T-helper 17 cell (primary cell): ENCODE measurements at regions not wholly inside any gene's neighbourhood (a gene's known extent, or its start where the extent isn't known, plus 50 kb on each side); places are given as distances from the start of the nearest gene placed in this dataset.

Experiments used
- ATAC-seq: fragments of 150-1000 bp; cut with Tn5 transposase; 2 replicates; pipeline ENCODE4 v1.10.0; 2021; ENCODE audit warnings: mild to moderate bottlenecking, moderate library complexity
- DNase-seq, 3 donors: peaks; one replicate each; pipeline versions ENCODE4 v3.0.0 to v3.0.0-alpha.2; 2020 to 2021
- H3K9me3 ChIP-seq: one replicate; pipeline ENCODE4 v1.7.0; 2013; ENCODE audit warnings: low read length, mild to moderate bottlenecking; ENCODE audit not compliant: control insufficient read depth, poor library complexity, severe bottlenecking
- H3K27ac Mint-ChIP-seq: one replicate; pipeline ENCODE4 v1.8.0; 2022; ENCODE audit warnings: mild to moderate bottlenecking, moderate library complexity, mixed read lengths
- H3K27me3 Mint-ChIP-seq: one replicate; pipeline ENCODE4 v1.8.0; 2022; ENCODE audit warnings: mixed read lengths
- H3K36me3 Mint-ChIP-seq: one replicate; pipeline ENCODE4 v1.8.0; 2022; ENCODE audit warnings: low read depth, mixed read lengths
- H3K4me1 Mint-ChIP-seq: one replicate; pipeline ENCODE4 v1.8.0; 2022; ENCODE audit warnings: mild to moderate bottlenecking, mixed read lengths
- H3K4me3 Mint-ChIP-seq: one replicate; pipeline ENCODE4 v1.8.0; 2022; ENCODE audit warnings: mild to moderate bottlenecking, moderate library complexity, mixed read lengths

DNA sequence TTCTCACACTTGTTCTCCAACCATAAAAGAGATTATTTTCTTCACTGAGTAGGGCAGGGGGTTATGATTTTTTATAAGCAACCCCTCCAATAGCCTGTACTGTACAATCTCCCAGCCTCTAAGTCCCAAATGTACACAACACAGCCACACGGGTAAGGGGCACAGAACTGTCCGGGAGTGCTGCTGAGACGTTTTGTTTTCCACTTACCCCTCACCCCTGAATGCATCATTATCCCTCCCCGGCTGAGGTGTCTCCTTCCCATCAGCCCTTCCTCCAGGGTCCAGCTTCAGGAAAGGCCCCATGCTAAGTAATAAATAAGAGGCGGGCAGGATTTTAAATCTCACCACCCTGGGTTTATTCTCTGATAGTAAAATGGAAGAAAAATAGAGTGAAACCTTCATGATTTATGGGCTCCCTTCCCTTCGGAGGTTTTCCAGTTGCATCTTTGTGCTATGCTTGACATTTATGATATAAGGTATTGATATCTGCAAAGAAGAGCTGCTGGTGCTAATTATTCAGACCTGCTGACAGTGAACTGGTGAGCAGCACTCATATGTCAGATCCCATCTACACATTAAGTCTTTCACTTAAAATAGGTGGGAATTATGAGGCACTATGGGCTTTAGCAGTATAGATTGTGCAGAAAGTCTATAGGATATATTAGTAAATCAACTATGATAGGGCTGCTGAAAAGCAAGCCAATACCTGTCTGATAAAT, 67.2 kb upstream of the MEGF10 start:
- Mint-ChIP-seq H3K4me3 (no peak overlapping the region), H3K27ac (no peak overlapping the region), H3K27me3 (no peaks in the 10 kb centered on the region), H3K36me3 (peaks cover 5% of the 10 kb centered on the region), H3K4me1 (no peaks in the 10 kb centered on the region)
- ATAC-seq (no peak), DNase-seq (no peak)
- no peaks in the 10 kb centered on the region for H3K9me3 ChIP-seq

DNA sequence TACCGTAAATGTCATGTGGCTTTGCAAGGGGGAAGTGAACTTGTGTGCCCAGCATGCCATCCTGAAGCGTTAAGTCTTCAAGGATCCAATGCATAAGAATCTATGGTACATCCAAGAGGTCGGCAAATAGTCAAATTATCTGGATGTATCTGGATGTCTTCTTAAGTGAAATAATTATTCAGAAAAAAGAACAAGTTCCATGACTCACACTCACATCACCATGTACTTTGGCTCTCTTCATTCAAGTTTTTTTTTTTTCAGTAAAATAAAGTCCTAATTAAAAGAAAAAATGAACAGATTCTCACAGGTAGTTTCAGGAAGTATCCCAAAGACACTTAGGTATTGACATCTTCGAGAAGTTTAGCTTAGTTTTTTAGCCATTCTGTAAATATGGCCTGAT, 62.7 kb upstream of the MEGF10 start:
- Mint-ChIP-seq H3K27me3 (no peaks in the 10 kb centered on the region), H3K27ac (no peak overlapping the region), H3K4me1 (peaks cover 9% of the 10 kb centered on the region), H3K4me3 (no peak overlapping the region), H3K36me3 (peaks cover 7% of the 10 kb centered on the region)
- DNase-seq (no peak), ATAC-seq (no peak)
- no peaks in the 10 kb centered on the region for H3K9me3 ChIP-seq

DNA sequence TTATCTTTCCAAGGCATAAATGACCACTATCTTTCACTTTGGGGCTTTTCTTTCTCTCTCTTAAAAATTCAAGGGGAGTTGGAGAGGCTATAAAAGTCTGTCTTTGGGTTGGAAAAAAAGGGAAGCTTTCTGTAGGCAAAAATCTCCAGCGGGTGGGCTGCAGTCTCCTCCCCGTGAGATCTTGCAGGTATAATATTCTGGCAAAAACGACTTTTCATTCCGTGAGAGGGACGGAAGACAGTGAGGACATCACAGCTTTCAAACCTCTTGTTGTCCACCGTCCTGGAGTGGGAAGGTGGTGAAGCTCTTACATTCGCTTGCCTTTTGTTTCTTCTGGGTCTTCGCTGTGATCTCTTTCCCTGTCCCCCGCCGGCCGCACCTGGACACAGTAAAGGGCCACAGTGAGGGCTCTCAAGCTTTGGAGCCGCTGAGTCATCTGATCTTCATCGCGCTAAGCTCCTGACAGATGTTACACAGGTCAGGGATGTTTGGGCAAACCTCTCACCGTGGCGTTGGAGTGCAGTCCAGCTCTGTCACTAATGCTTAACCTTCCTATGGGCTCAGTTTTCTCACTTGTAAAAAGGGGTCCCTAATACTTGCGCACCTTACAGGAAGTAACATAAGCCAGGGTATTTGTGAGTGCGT, 61.9 kb upstream of the MEGF10 start:
- no peaks in the 10 kb centered on the region for H3K9me3 ChIP-seq
- Mint-ChIP-seq H3K27me3 (no peaks in the 10 kb centered on the region), H3K4me1 (peaks cover 9% of the 10 kb centered on the region), H3K36me3 (peaks cover 7% of the 10 kb centered on the region), H3K4me3 (peak overlapping the region; percentile 81), H3K27ac (no peak overlapping the region)
- DNase-seq (no peak), ATAC-seq (no peak)

DNA sequence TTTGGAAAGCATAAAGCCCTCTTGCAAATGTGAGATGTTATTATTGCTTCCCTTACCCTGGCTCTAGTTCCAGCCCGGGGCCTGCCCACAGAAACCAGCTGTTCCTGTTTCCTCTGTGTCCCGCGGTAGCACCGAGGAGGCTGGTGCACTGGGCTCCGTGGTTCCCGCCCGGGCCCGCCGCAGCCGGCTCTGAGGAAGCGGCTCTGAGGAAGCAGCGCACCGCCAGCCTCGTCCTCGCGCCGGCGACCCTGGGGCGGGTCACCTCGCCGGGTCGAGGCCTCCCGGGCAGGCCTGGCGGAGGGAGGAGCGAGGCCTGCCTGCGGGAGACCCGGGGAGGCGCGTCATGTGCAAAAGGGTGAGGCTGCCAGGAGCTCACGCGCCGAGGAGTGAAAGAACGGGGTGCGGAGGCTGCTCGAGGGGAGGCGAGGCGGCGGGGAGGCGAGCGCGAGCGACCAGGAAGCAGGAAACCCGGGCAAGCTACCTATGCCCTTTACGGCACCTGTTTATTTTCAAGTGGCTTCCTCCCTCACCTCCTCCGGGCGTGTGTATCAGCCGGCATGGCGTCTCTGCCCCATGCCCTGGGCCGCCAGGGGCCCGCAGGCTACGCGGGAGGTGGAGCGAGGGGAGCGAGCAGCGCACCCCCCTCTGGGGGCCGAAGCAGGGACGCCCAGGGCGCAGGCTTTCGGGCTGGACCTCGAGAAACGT, 61.3 kb upstream of the MEGF10 start:
- H3K27me3 Mint-ChIP-seq = no peaks in the 10 kb centered on the region
- H3K4me3 Mint-ChIP-seq = peak overlapping the region; percentile 81
- peaks cover 7% of the 10 kb centered on the region for H3K36me3 Mint-ChIP-seq
- DNase-seq (peak; percentile 11 to 27 (median 23)), ATAC-seq (peak; percentile 82)
- peak overlapping the region; percentile 74 for H3K27ac Mint-ChIP-seq
- no peaks in the 10 kb centered on the region for H3K9me3 ChIP-seq
- peaks cover 9% of the 10 kb centered on the region for H3K4me1 Mint-ChIP-seq

DNA sequence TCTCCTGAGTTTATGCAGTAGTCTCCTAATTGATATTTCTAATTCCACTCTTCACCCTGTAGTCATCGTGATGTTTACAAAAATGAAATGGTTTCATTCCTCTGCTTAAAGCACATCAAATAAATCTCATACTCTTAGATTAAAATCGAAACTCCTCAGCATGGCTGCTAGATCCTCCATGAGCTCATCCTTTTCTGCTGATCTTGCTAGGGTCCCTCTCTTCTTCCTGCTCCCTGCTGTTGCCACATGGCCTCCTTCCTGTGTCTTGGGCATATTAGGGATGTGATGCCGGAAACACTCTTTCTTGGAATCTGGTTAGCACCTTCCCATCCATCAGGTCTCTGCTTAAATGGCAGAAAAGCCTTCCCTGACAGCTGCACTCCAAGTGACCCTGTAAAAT, 59.5 kb upstream of the MEGF10 start:
- Mint-ChIP-seq H3K4me1 (peaks cover 9% of the 10 kb centered on the region), H3K27ac (no peak overlapping the region), H3K4me3 (no peak overlapping the region), H3K27me3 (no peaks in the 10 kb centered on the region), H3K36me3 (peaks cover 10% of the 10 kb centered on the region)
- ATAC-seq = no peak
- no peak for DNase-seq
- H3K9me3 ChIP-seq = no peaks in the 10 kb centered on the region

DNA sequence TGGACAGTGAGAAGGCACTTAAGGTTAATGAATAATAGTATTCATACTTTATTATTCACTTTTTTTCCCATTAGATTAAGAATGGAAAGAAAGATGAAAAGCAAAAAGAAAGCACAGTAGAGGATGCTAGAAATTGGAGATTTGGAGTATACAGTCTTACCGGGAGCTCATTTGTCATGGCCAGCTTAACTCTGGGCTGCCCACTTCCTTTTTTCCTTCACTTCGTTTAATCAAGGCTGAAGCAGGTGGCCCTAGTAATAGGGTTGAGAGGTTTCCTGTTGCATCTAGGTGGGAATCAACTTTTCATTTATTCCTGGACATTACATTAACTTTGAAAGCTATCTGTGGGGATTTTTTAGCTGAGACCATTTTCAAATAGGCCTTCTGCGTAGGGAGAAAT, 57.0 kb upstream of the MEGF10 start:
- DNase-seq (no peak), ATAC-seq (no peak)
- H3K36me3 Mint-ChIP-seq = peaks cover 12% of the 10 kb centered on the region
- no peak overlapping the region for H3K4me3 Mint-ChIP-seq
- peaks cover 9% of the 10 kb centered on the region for H3K4me1 Mint-ChIP-seq
- H3K27me3 Mint-ChIP-seq = no peaks in the 10 kb centered on the region
- no peaks in the 10 kb centered on the region for H3K9me3 ChIP-seq
- H3K27ac Mint-ChIP-seq = no peak overlapping the region

DNA sequence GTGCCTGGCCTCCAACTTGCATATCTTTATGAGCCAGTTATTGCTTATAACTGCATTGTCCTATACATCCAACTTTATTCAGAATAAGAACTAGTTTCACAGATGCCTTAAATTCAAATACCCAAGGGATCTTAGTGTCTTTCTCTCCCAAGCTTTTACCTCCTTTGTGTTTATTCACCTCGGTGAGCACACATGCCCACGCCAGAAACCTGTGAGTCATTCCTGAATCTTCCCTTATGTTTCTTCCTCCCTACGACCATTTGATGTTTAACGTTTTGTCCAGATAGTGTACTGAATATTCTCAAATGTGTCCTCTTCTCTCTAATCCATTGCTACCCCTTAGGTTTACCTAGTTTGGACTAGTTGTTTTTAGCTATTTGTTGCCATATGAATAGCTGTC, 55.5 kb upstream of the MEGF10 start:
- Mint-ChIP-seq H3K27me3 (no peaks in the 10 kb centered on the region), H3K4me3 (no peak overlapping the region), H3K27ac (no peak overlapping the region), H3K36me3 (peaks cover 12% of the 10 kb centered on the region), H3K4me1 (peaks cover 2% of the 10 kb centered on the region)
- DNase-seq (no peak), ATAC-seq (no peak)
- no peaks in the 10 kb centered on the region for H3K9me3 ChIP-seq

DNA sequence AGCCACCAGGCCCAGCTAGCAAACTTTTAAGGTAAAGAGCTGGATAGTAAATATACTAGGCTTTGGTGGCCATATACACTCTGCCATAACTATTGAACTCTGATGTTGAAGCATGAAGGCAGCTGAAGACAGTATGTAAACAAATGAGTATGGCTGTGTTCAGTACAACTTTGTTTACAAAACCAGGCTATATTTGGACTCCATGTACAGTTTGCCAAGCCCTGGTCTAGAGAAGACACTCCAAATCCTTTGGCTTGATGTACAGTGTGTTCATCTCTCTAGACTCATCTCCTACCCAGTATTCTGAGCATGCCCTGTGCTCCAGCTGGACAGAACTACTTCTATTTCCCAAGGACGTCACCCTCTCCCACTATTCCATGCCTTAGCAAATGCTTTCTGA, 54.3 kb upstream of the MEGF10 start:
- Mint-ChIP-seq H3K27ac (no peak overlapping the region), H3K4me1 (peaks cover under 1% of the 10 kb centered on the region), H3K27me3 (peaks cover 3% of the 10 kb centered on the region), H3K36me3 (peaks cover 14% of the 10 kb centered on the region), H3K4me3 (no peak overlapping the region)
- ATAC-seq (no peak), DNase-seq (no peak)
- H3K9me3 ChIP-seq = no peaks in the 10 kb centered on the region
